CD8-positive, alpha-beta memory T cell (primary cell): ENCODE measurements at regions not wholly inside any gene's neighbourhood (a gene's known extent, or its start where the extent isn't known, plus 50 kb on each side); places are given as distances from the start of the nearest gene placed in this dataset.

Source experiments
- CTCF ChIA-PET: fragments of 350-600 bp; sonication (Branson Sonifier 250); formaldehyde crosslinking; loops from one replicate; lab custom pipeline; 2021; ENCODE audit warnings: antibody characterized with exemption; lab: Charles Lee
- POLR2A ChIA-PET: fragments of 350-600 bp; sonication (Branson Sonifier 250); formaldehyde crosslinking; loops from one replicate; lab custom pipeline; 2021; ENCODE audit warnings: antibody characterized with exemption; lab: Charles Lee
- DNase-seq, 5 donors: peaks; one replicate each; pipeline versions ENCODE4 v3.0.0 to v3.0.0-alpha.2; 2020 to 2022; ENCODE audit warnings: mixed read lengths in 1 of 5
- H3K27ac ChIP-seq: one replicate; pipeline ENCODE4 v1.7.0; 2013; ENCODE audit warnings: low read depth, mild to moderate bottlenecking, low read length, moderate library complexity
- H3K27me3 ChIP-seq: 2 replicates; pipeline ENCODE4 v1.7.0; 2013; ENCODE audit warnings: low read length, mild to moderate bottlenecking; ENCODE audit not compliant: insufficient read depth, poor library complexity, severe bottlenecking
- H3K36me3 ChIP-seq: 2 replicates; pipeline ENCODE4 v1.7.0; 2013; ENCODE audit warnings: mild to moderate bottlenecking, low read length, moderate library complexity; ENCODE audit not compliant: insufficient read depth
- H3K4me1 ChIP-seq: 2 replicates; pipeline ENCODE4 v1.7.0; 2013; ENCODE audit warnings: mild to moderate bottlenecking, low read length, moderate library complexity; ENCODE audit not compliant: insufficient read depth
- H3K4me3 ChIP-seq: 2 replicates; pipeline ENCODE4 v1.7.0; 2013; ENCODE audit warnings: mild to moderate bottlenecking, low read length
- H3K9me3 ChIP-seq: 2 replicates; pipeline ENCODE4 v1.7.0; 2013; ENCODE audit warnings: mild to moderate bottlenecking, low read length
- H3K27ac Mint-ChIP-seq, 8 donors: one replicate each; pipeline ENCODE4 v1.8.0; 2020 to 2021; ENCODE audit warnings: mixed read lengths in 8 of 8, mild to moderate bottlenecking in 6 of 8, inconsistent platforms in 3 of 8, moderate library complexity in 3 of 8
- H3K27me3 Mint-ChIP-seq, 2 donors: one replicate each; pipeline ENCODE4 v1.8.0; 2020 to 2021; ENCODE audit warnings: mixed read lengths in 2 of 2, mild to moderate bottlenecking in 1 of 2, moderate library complexity in 1 of 2
- H3K36me3 Mint-ChIP-seq, 3 donors: one replicate each; pipeline ENCODE4 v1.8.0; 2020 to 2021; ENCODE audit warnings: mixed read lengths in 3 of 3, inconsistent platforms in 1 of 3, mild to moderate bottlenecking in 1 of 3
- H3K4me1 Mint-ChIP-seq, 3 donors: one replicate each; pipeline ENCODE4 v1.8.0; 2020 to 2021; ENCODE audit warnings: mixed read lengths in 3 of 3, inconsistent platforms in 1 of 3, mild to moderate bottlenecking in 1 of 3
- H3K4me3 Mint-ChIP-seq, 7 donors: one replicate each; pipeline ENCODE4 v1.8.0; 2020 to 2021; ENCODE audit warnings: mixed read lengths in 7 of 7, mild to moderate bottlenecking in 6 of 7, moderate library complexity in 4 of 7, inconsistent platforms in 2 of 7
- H3K9me3 Mint-ChIP-seq, 5 donors: one replicate each; pipeline ENCODE4 v1.8.0; 2020 to 2022; ENCODE audit warnings: mixed read lengths in 5 of 5, mild to moderate bottlenecking in 3 of 5, moderate library complexity in 2 of 5, inconsistent platforms in 1 of 5

- POLR2A ChIA-PET: no interaction called here
- CTCF ChIA-PET: no interaction called here
- no peak overlapping the region for H3K4me3 Mint-ChIP-seq
Measured at GRCh38 chr3:76378789-76379188, 593.4 kb upstream of the ZNF717 start.

GRCh38 chr3:76383781-76384180, 598.4 kb upstream of the ZNF717 start:
- Histone ChIP-seq H3K9me3 (no peaks in the 10 kb centered on the region), H3K27ac (no peak overlapping the region), H3K27me3 (no peaks in the 10 kb centered on the region), H3K4me1 (no peaks in the 10 kb centered on the region), H3K36me3 (no peaks in the 10 kb centered on the region), H3K4me3 (no peak overlapping the region)
- Mint-ChIP-seq H3K4me3 (no peak overlapping the region), H3K27me3 (no peaks in the 10 kb centered on the region), H3K27ac (no peak overlapping the region), H3K9me3 (peaks cover 15 to 29% (median 16%) of the 10 kb centered on the region in 5 donors), H3K4me1 (no peaks in the 10 kb centered on the region), H3K36me3 (no peaks in the 10 kb centered on the region)
- ChIA-PET POLR2A (no interaction called here), CTCF (no interaction called here)
- DNase-seq: no peak

More at GRCh38 chr3:76378789-76379188, 593.4 kb upstream of the ZNF717 start:
- Mint-ChIP-seq H3K9me3 (peaks cover 10 to 28% (median 25%) of the 10 kb centered on the region in 5 donors), H3K27ac (no peak overlapping the region), H3K27me3 (no peaks in the 10 kb centered on the region), H3K36me3 (no peaks in the 10 kb centered on the region), H3K4me1 (no peaks in the 10 kb centered on the region)
- DNase-seq: no peak
- Histone ChIP-seq H3K27ac (no peak overlapping the region), H3K9me3 (no peaks in the 10 kb centered on the region), H3K4me3 (no peak overlapping the region), H3K4me1 (no peaks in the 10 kb centered on the region), H3K27me3 (no peaks in the 10 kb centered on the region), H3K36me3 (no peaks in the 10 kb centered on the region)

GRCh38 chr3:76387000-76387399, 601.7 kb upstream of the ZNF717 start:
- peaks cover 10 to 29% (median 13%) of the 10 kb centered on the region in 5 donors for H3K9me3 Mint-ChIP-seq
- CTCF ChIA-PET: no interaction called here
- H3K36me3 Mint-ChIP-seq: peaks cover 0 to 2% (median 0%) of the 10 kb centered on the region in 3 donors
- Histone ChIP-seq H3K4me3 (no peak overlapping the region), H3K4me1 (no peaks in the 10 kb centered on the region), H3K27me3 (no peaks in the 10 kb centered on the region), H3K36me3 (no peaks in the 10 kb centered on the region), H3K27ac (no peak overlapping the region), H3K9me3 (no peaks in the 10 kb centered on the region)
- H3K4me3 Mint-ChIP-seq: no peak overlapping the region
- H3K27me3 Mint-ChIP-seq: no peaks in the 10 kb centered on the region
- H3K27ac Mint-ChIP-seq: no peak overlapping the region
- POLR2A ChIA-PET: no interaction called here
- no peaks in the 10 kb centered on the region for H3K4me1 Mint-ChIP-seq
- DNase-seq: no peak

GRCh38 chr3:76400141-76400540, 614.8 kb upstream of the ZNF717 start:
- ChIA-PET POLR2A (no interaction called here), CTCF (no interaction called here)
- Mint-ChIP-seq H3K4me1 (no peaks in the 10 kb centered on the region), H3K36me3 (no peaks in the 10 kb centered on the region), H3K4me3 (no peak overlapping the region), H3K27me3 (no peaks in the 10 kb centered on the region), H3K9me3 (peaks cover 2 to 29% (median 7%) of the 10 kb centered on the region in 5 donors), H3K27ac (no peak overlapping the region)
- H3K27me3 ChIP-seq: no peaks in the 10 kb centered on the region
- DNase-seq: no peak
- no peaks in the 10 kb centered on the region for H3K36me3 ChIP-seq
- no peaks in the 10 kb centered on the region for H3K4me1 ChIP-seq
- H3K9me3 ChIP-seq: no peaks in the 10 kb centered on the region
- H3K27ac ChIP-seq: no peak overlapping the region
- no peak overlapping the region for H3K4me3 ChIP-seq

- Mint-ChIP-seq H3K27me3 (no peaks in the 10 kb centered on the region), H3K27ac (no peak overlapping the region), H3K4me3 (no peak overlapping the region), H3K4me1 (no peaks in the 10 kb centered on the region), H3K9me3 (peaks cover 0 to 32% (median 4%) of the 10 kb centered on the region in 5 donors), H3K36me3 (no peaks in the 10 kb centered on the region)
- CTCF ChIA-PET: no interaction called here
- POLR2A ChIA-PET: no interaction called here
- DNase-seq: no peak
- Histone ChIP-seq H3K27ac (no peak overlapping the region), H3K36me3 (no peaks in the 10 kb centered on the region), H3K4me3 (no peak overlapping the region), H3K4me1 (no peaks in the 10 kb centered on the region), H3K27me3 (no peaks in the 10 kb centered on the region), H3K9me3 (no peaks in the 10 kb centered on the region)
Measured at GRCh38 chr3:76402926-76403325, 617.6 kb upstream of the ZNF717 start.

GRCh38 chr3:76403556-76403955, 618.2 kb upstream of the ZNF717 start:
- H3K4me1 Mint-ChIP-seq: no peaks in the 10 kb centered on the region
- H3K27ac Mint-ChIP-seq: no peak overlapping the region
- Histone ChIP-seq H3K27ac (no peak overlapping the region), H3K4me3 (no peak overlapping the region), H3K27me3 (no peaks in the 10 kb centered on the region), H3K36me3 (no peaks in the 10 kb centered on the region), H3K4me1 (no peaks in the 10 kb centered on the region), H3K9me3 (no peaks in the 10 kb centered on the region)
- ChIA-PET CTCF (no interaction called here), POLR2A (no interaction called here)
- H3K36me3 Mint-ChIP-seq: no peaks in the 10 kb centered on the region
- H3K4me3 Mint-ChIP-seq: no peak overlapping the region
- no peak for DNase-seq
- H3K9me3 Mint-ChIP-seq: peaks cover 0 to 36% (median 4%) of the 10 kb centered on the region in 5 donors
- H3K27me3 Mint-ChIP-seq: no peaks in the 10 kb centered on the region

- DNase-seq: no peak
- H3K9me3 Mint-ChIP-seq: peaks cover 4 to 38% (median 10%) of the 10 kb centered on the region in 5 donors
- Histone ChIP-seq H3K27ac (no peak overlapping the region), H3K36me3 (no peaks in the 10 kb centered on the region), H3K4me3 (no peak overlapping the region), H3K4me1 (no peaks in the 10 kb centered on the region), H3K27me3 (no peaks in the 10 kb centered on the region), H3K9me3 (no peaks in the 10 kb centered on the region)
- H3K27me3 Mint-ChIP-seq: no peaks in the 10 kb centered on the region
- H3K4me1 Mint-ChIP-seq: no peaks in the 10 kb centered on the region
- H3K36me3 Mint-ChIP-seq: no peaks in the 10 kb centered on the region
- POLR2A ChIA-PET: no interaction called here
- H3K4me3 Mint-ChIP-seq: no peak overlapping the region
- H3K27ac Mint-ChIP-seq: no peak overlapping the region
- CTCF ChIA-PET: no interaction called here
Measured at GRCh38 chr3:76405196-76405595, 619.8 kb upstream of the ZNF717 start.

- no peaks in the 10 kb centered on the region for H3K36me3 ChIP-seq
- H3K9me3 Mint-ChIP-seq: peaks cover 10 to 34% (median 18%) of the 10 kb centered on the region in 5 donors
- H3K9me3 ChIP-seq: no peaks in the 10 kb centered on the region
- H3K4me3 ChIP-seq: no peak overlapping the region
- H3K27me3 Mint-ChIP-seq: no peaks in the 10 kb centered on the region
- H3K4me3 Mint-ChIP-seq: no peak overlapping the region
- no peaks in the 10 kb centered on the region for H3K36me3 Mint-ChIP-seq
- no peaks in the 10 kb centered on the region for H3K4me1 ChIP-seq
- no peak for DNase-seq
- ChIA-PET POLR2A (no interaction called here), CTCF (no interaction called here)
- no peak overlapping the region for H3K27ac ChIP-seq
- no peaks in the 10 kb centered on the region for H3K27me3 ChIP-seq
- H3K4me1 Mint-ChIP-seq: no peaks in the 10 kb centered on the region
- no peak overlapping the region for H3K27ac Mint-ChIP-seq
Measured at GRCh38 chr3:76410762-76411281, 625.5 kb upstream of the ZNF717 start.
